ENCODE measurements at regions not wholly inside any gene's neighbourhood (a gene's known extent, or its start where the extent isn't known, plus 50 kb on each side); places are given as distances from the start of the nearest gene placed in this dataset.
A peak's percentile ranks its signal among the peaks of the same experiment; 100 is the strongest.

- Histone ChIP-seq H3F3A (ENCODE audit: low read length, unreplicated experiment) (no peaks in the 10 kb centered on the region), H3K4me2 (ENCODE audit: low read length) (no peak overlapping the region), H3K27me3 (ENCODE audit: low read length) (no peaks in the 10 kb centered on the region), H3K9ac (ENCODE audit: low read length) (no peak overlapping the region), H3K79me2 (ENCODE audit: low read length) (no peaks in the 10 kb centered on the region), H3K9me3 (ENCODE audit: low read length) (no peaks in the 10 kb centered on the region), H4K20me1 (ENCODE audit: low read length) (no peaks in the 10 kb centered on the region), H3K27ac (ENCODE audit: low read length) (no peak overlapping the region), H3K36me3 (ENCODE audit: low read depth, low read length) (no peaks in the 10 kb centered on the region), H3K4me1 (ENCODE audit: insufficient read depth, low read length) (peaks cover 5% of the 10 kb centered on the region; the same call in 1 of the 2 replicates), H3K9me2 (replicated peaks; ENCODE audit: low read length) (no peaks in the 10 kb centered on the region), H2AFZ (ENCODE audit: low read length) (no peak overlapping the region), H3K4me3 (ENCODE audit: low read length) (no peak overlapping the region)
- ChIA-PET POLR2A (ENCODE audit: unreplicated experiment) (interaction anchor here (0.6 kb wide), 1 partner anchor 170 kb away, joined by 10 read pairs; no protein-coding TSS in a partner anchor), CTCF (no interaction called here)
- DNase-seq: no peak
- ATAC-seq: no peak; the same call in 1 of the 2 replicates
- intact Hi-C loops (cut with micrococcal nuclease): no loop called here
- BruUV-seq (replicated peaks): no TSS peak
- no peak for TF ChIP-seq CTCF (conservative IDR thresholded peaks at IDR 0.05; ENCODE audit: low read depth, low read length)
- TF ChIP-seq EZH2phosphoT487 (IDR thresholded peaks at IDR 0.05; ENCODE audit: borderline replicate concordance, low read length): no peak
Measured at GRCh38 chr2:219798430-219798829, 171.0 kb downstream of the SLC4A3 start.

GRCh38 chr2:219803294-219803693 lies 175.9 kb downstream of the SLC4A3 start:
- Histone ChIP-seq H3K79me2 (ENCODE audit: low read length) (no peaks in the 10 kb centered on the region), H3K9me2 (replicated peaks; ENCODE audit: low read length) (no peaks in the 10 kb centered on the region), H3K9me3 (ENCODE audit: low read length) (no peaks in the 10 kb centered on the region), H3K4me3 (ENCODE audit: low read length) (no peak overlapping the region), H3K27me3 (ENCODE audit: low read length) (no peaks in the 10 kb centered on the region), H3K27ac (ENCODE audit: low read length) (no peak overlapping the region), H3K9ac (ENCODE audit: low read length) (no peak overlapping the region), H3K4me1 (ENCODE audit: insufficient read depth, low read length) (peaks cover 6% of the 10 kb centered on the region; the same call in 1 of the 2 replicates), H3K4me2 (ENCODE audit: low read length) (no peak overlapping the region), H3F3A (ENCODE audit: low read length, unreplicated experiment) (no peaks in the 10 kb centered on the region), H2AFZ (ENCODE audit: low read length) (no peak overlapping the region), H3K36me3 (ENCODE audit: low read depth, low read length) (no peaks in the 10 kb centered on the region), H4K20me1 (ENCODE audit: low read length) (no peaks in the 10 kb centered on the region)
- intact Hi-C loops (cut with micrococcal nuclease): no loop called here
- ATAC-seq (peak; percentile 60), DNase-seq (peak; percentile 54)
- ChIA-PET CTCF (no interaction called here), POLR2A (ENCODE audit: unreplicated experiment) (interaction anchor here (0.7 kb wide), 1 partner anchor 24 kb away, joined by 4 read pairs; no protein-coding TSS in a partner anchor)
- TF ChIP-seq EZH2phosphoT487 (IDR thresholded peaks at IDR 0.05; ENCODE audit: borderline replicate concordance, low read length): no peak
- no peak for TF ChIP-seq CTCF (conservative IDR thresholded peaks at IDR 0.05; ENCODE audit: low read depth, low read length)
- no peak for TF ChIP-seq EZH2 (IDR thresholded peaks at IDR 0.05; ENCODE audit: low read length, unreplicated experiment)
- no TSS peak for BruUV-seq (replicated peaks)

- DNase-seq: no peak
- no TSS peak for BruUV-seq (replicated peaks)
- ChIA-PET POLR2A (ENCODE audit: unreplicated experiment) (no interaction called here), CTCF (no interaction called here)
- Histone ChIP-seq H3K9me3 (ENCODE audit: low read length) (peaks cover 5% of the 10 kb centered on the region; the same call in 1 of the 2 replicates), H3F3A (ENCODE audit: low read length, unreplicated experiment) (no peaks in the 10 kb centered on the region), H3K9ac (ENCODE audit: low read length) (no peak overlapping the region), H3K4me3 (ENCODE audit: low read length) (no peak overlapping the region), H2AFZ (ENCODE audit: low read length) (no peak overlapping the region), H3K4me2 (ENCODE audit: low read length) (no peak overlapping the region), H3K79me2 (ENCODE audit: low read length) (no peaks in the 10 kb centered on the region), H3K36me3 (ENCODE audit: low read depth, low read length) (no peaks in the 10 kb centered on the region), H3K9me2 (replicated peaks; ENCODE audit: low read length) (no peaks in the 10 kb centered on the region), H4K20me1 (ENCODE audit: low read length) (no peaks in the 10 kb centered on the region), H3K27me3 (ENCODE audit: low read length) (no peaks in the 10 kb centered on the region), H3K4me1 (ENCODE audit: insufficient read depth, low read length) (no peaks in the 10 kb centered on the region), H3K27ac (ENCODE audit: low read length) (no peak overlapping the region)
- no peak for ATAC-seq
- intact Hi-C loops (cut with micrococcal nuclease): no loop called here
- no peak for TF ChIP-seq EZH2phosphoT487 (IDR thresholded peaks at IDR 0.05; ENCODE audit: borderline replicate concordance, low read length)
- TF ChIP-seq EZH2 (IDR thresholded peaks at IDR 0.05; ENCODE audit: low read length, unreplicated experiment): no peak
- TF ChIP-seq CTCF (conservative IDR thresholded peaks at IDR 0.05; ENCODE audit: low read depth, low read length): no peak
Measured at GRCh38 chr2:219810895-219811294, 183.5 kb downstream of the SLC4A3 start.
